Pancreas (tissue), 10 donors: ENCODE measurements at regions not wholly inside any gene's neighbourhood (a gene's known extent, or its start where the extent isn't known, plus 50 kb on each side); places are given as distances from the start of the nearest gene placed in this dataset.

Experiments used
- ATAC-seq, 4 donors: fragments of 200-7000 bp; cut with Tn5 transposase; one replicate each; pipeline versions ENCODE4 v1.8.0 to v1.9.1; 2020; ENCODE audit warnings: mild to moderate bottlenecking in 4 of 4, moderate library complexity in 4 of 4
- DNase-seq, 6 donors: peaks; one replicate each; pipeline ENCODE4 v3.0.0-alpha.2; 2020
- FAIRE-seq: peaks from 2 replicates; lab custom pipeline; 2012; peaks lifted over from hg19 to GRCh38; lab: Jason Lieb, UNC
- H3K27ac ChIP-seq, 4 donors: fragments of 200-600 bp; sonication (generic); 1 replicate in 3 of 4; 2 replicates in 1 of 4; pipeline versions ENCODE4 v1.5.0 to v1.8.0; 2020
- H3K27me3 ChIP-seq, 4 donors: fragments of 200-600 bp; one replicate each; pipeline ENCODE4 v1.8.0; 2021
- H3K36me3 ChIP-seq, 3 donors: fragments of 200-600 bp; sonication (generic) in 1 of 3; one replicate each; pipeline versions ENCODE4 v1.5.0 to v1.8.0; 2020 to 2021
- H3K4me1 ChIP-seq, 3 donors: fragments of 200-600 bp; one replicate each; pipeline ENCODE4 v1.8.0; 2021
- H3K4me3 ChIP-seq, 4 donors: fragments of 200-600 bp; sonication (generic) in 2 of 4; one replicate each; pipeline versions ENCODE4 v1.5.0 to v1.8.0; 2020 to 2021
- H3K9me3 ChIP-seq, 4 donors: fragments of 200-600 bp; one replicate each; pipeline ENCODE4 v1.8.0; 2021
- CTCF ChIP-seq, 4 donors: fragments of 200-600 bp; sonication (generic) in 3 of 4; IDR thresholded peaks; one replicate each; pipeline versions ENCODE4 v1.5.0 to v1.8.0; 2021; ENCODE audit warnings: antibody characterized with exemption in 4 of 4
- whole genome bisulfite sequencing, 2 donors: extraction: QIAGEN DNeasy Blood & Tissue Kit; methylation state at CpG; one replicate each; pipeline ENCODE4 v1.1.7; 2013; 5-methylcytosine and 5-hydroxymethylcytosine counted together
- intact Hi-C, 3 donors: fragments of 100-400 bp; cut with DNase I; formaldehyde crosslinking; loops; one replicate each; pipeline versions ENCODE4 v1.11.1 to v1.14.2; 2022
- donor health status: healthy with polysubstance abuse.
- donor health status: DM: no; HTN: no; CAD: no; lungs with moderate emphysema.
- donor health status: DM: no; HTN: no; CAD: no.
- donor health status: control.
- donor health status: control.
- donor health status: Bipolar disorder and iron deficiency.
- donor health status: DM: yes; HTN: yes; CAD: no.
- donor health status: DM: no; HTN: no; CAD: no.
- donor health status: DM: no; HTN: no; CAD: no.
- donor health status: DM: yes; HTN: yes; CAD: no.

GRCh38 chr11:116164843-116165242 is 607.9 kb downstream of the BUD13 start:
- FAIRE-seq (no peak), ATAC-seq (no peak), DNase-seq (no peak)
- Histone ChIP-seq H3K27ac (no peak overlapping the region), H3K9me3 (no peaks in the 10 kb centered on the region), H3K27me3 (no peaks in the 10 kb centered on the region), H3K36me3 (no peaks in the 10 kb centered on the region), H3K4me3 (no peak overlapping the region), H3K4me1 (no peaks in the 10 kb centered on the region)
- 78 to 79% methylated on average over 5 of the region's 5 CpGs for WGBS, 2 donors
- no peak for TF ChIP-seq CTCF (IDR thresholded peaks at IDR 0.05)
- intact Hi-C loops = no loop called here

GRCh38 chr11:116162886-116163230 is 609.9 kb downstream of the BUD13 start:
- 21 to 26% methylated on average over 11 of the region's 11 CpGs for WGBS, 2 donors
- FAIRE-seq = no peak
- no peaks in the 10 kb centered on the region for H3K4me1 ChIP-seq
- peak in 1 of 4 donors; percentile 20 for ATAC-seq
- no peak for DNase-seq
- H3K36me3 ChIP-seq = no peaks in the 10 kb centered on the region
- TF ChIP-seq CTCF (IDR thresholded peaks at IDR 0.05) = no peak
- H3K27ac ChIP-seq = no peak overlapping the region
- H3K27me3 ChIP-seq = no peaks in the 10 kb centered on the region
- intact Hi-C loops = no loop called here
- no peak overlapping the region for H3K4me3 ChIP-seq
- H3K9me3 ChIP-seq = no peaks in the 10 kb centered on the region

- no peak for DNase-seq
- no peak for ATAC-seq
- Histone ChIP-seq H3K4me3 (no peak overlapping the region), H3K27ac (no peak overlapping the region), H3K27me3 (no peaks in the 10 kb centered on the region), H3K4me1 (no peaks in the 10 kb centered on the region), H3K36me3 (no peaks in the 10 kb centered on the region), H3K9me3 (no peaks in the 10 kb centered on the region)
- intact Hi-C loops = no loop called here
- 50 to 51% methylated on average over 20 of the region's 20 CpGs for WGBS, 2 donors
- no peak for FAIRE-seq
- TF ChIP-seq CTCF (IDR thresholded peaks at IDR 0.05) = no peak
Observed at GRCh38 chr11:116162086-116162885, 610.5 kb downstream of the BUD13 start.

GRCh38 chr11:116148645-116149044 is 624.1 kb downstream of the BUD13 start:
- FAIRE-seq (no peak), DNase-seq (no peak), ATAC-seq (no peak)
- no peaks in the 10 kb centered on the region for H3K27me3 ChIP-seq
- no peak overlapping the region for H3K4me3 ChIP-seq
- H3K9me3 ChIP-seq = no peaks in the 10 kb centered on the region
- H3K27ac ChIP-seq = no peak overlapping the region
- no peak for TF ChIP-seq CTCF (IDR thresholded peaks at IDR 0.05)
- H3K4me1 ChIP-seq = no peaks in the 10 kb centered on the region
- 70 to 94% methylated on average over 2 of the region's 2 CpGs for WGBS, 2 donors
- H3K36me3 ChIP-seq = no peaks in the 10 kb centered on the region
- intact Hi-C loops = no loop called here

- intact Hi-C loops = no loop called here
- FAIRE-seq = no peak
- Histone ChIP-seq H3K9me3 (no peaks in the 10 kb centered on the region), H3K27ac (no peak overlapping the region), H3K36me3 (no peaks in the 10 kb centered on the region), H3K27me3 (no peaks in the 10 kb centered on the region), H3K4me1 (no peaks in the 10 kb centered on the region), H3K4me3 (no peak overlapping the region)
- no peak for TF ChIP-seq CTCF (IDR thresholded peaks at IDR 0.05)
- no peak for ATAC-seq
- DNase-seq = no peak
- WGBS, 2 donors = 49 to 50% methylated on average over 10 of the region's 10 CpGs
Observed at GRCh38 chr11:116148056-116148455, 624.7 kb downstream of the BUD13 start.
